Heart left ventricle (tissue), 13 donors: ENCODE measurements at regions not wholly inside any gene's neighbourhood (a gene's known extent, or its start where the extent isn't known, plus 50 kb on each side); places are given as distances from the start of the nearest gene placed in this dataset.

Source experiments
- CTCF ChIP-seq, 12 donors: fragments of 200-600 bp; sonication (generic) in 4 of 12; IDR thresholded peaks; one replicate each; pipeline versions ENCODE4 v1.5.0 to v1.8.0; 2018 to 2022; ENCODE audit warnings: antibody characterized with exemption in 12 of 12, mild to moderate bottlenecking in 5 of 12
- POLR2A ChIP-seq, 2 donors: fragments of 450-650 bp; IDR thresholded peaks; one replicate each; pipeline ENCODE4 v1.6.1; 2017; ENCODE audit warnings: antibody characterized with exemption in 2 of 2, mild to moderate bottlenecking in 2 of 2, moderate library complexity in 2 of 2
- donor health status: ischemic (EF 13 %, LVEDD 7.1; RV severe dilation, severe dysfunction).
- donor health status: DM: no; HTN: yes; CAD: no.
- donor health status: DM: no; HTN: no; CAD: no.
- donor health status: ischemic (EF 25% LVEDD 6.9; RV normal size, moderate dysfunction).
- donor health status: ischemic (EF 25% LVEDD 5.7; RV mildly dilated, moderate dysfunction).
- donor health status: ischemic (EF 35%, LVEDD 5.7; RV mildly dilated, moderate dysfunction).
- donor health status: nonischemic (EF 11% LVEDD 7.7; RV severe dilation, severe dysfunction).
- donor health status: DM: yes; HTN: yes; CAD: no.
- donor health status: PGD.
- donor health status: ischemic (EF 29% LVEDD 5.4; RV normal size, mild dysfunction).
- donor health status: nonischemic (EF 23%, LVEDD 6.1; RV moderate dilation, normal function).

GRCh38 chr10:63720676-63721075, 199.5 kb downstream of the REEP3 start:
- TF ChIP-seq CTCF (IDR thresholded peaks at IDR 0.05) (no peak), POLR2A (IDR thresholded peaks at IDR 0.05) (no peak)
